GM12874 (cell line): ENCODE measurements at regions not wholly inside any gene's neighbourhood (a gene's known extent, or its start where the extent isn't known, plus 50 kb on each side); places are given as distances from the start of the nearest gene placed in this dataset.

Experiments
- CTCF ChIP-seq: IDR thresholded peaks from 2 replicates; pipeline ENCODE4 v1.5.1; 2011; ENCODE audit warnings: low read depth, mild to moderate bottlenecking, control low read depth, low read length, moderate library complexity; ENCODE audit not compliant: insufficient read depth

- TF ChIP-seq CTCF: no peak
Measured at GRCh38 chr18:40259115-40259835, 1695.8 kb upstream of the PIK3C3 start.

- no peak for TF ChIP-seq CTCF
Measured at GRCh38 chr18:40258311-40258710, 1696.7 kb upstream of the PIK3C3 start.

GRCh38 chr18:40250236-40250635, 1704.8 kb upstream of the PIK3C3 start:
- TF ChIP-seq CTCF: no peak

- no peak for TF ChIP-seq CTCF
Measured at GRCh38 chr18:40249390-40250080, 1705.5 kb upstream of the PIK3C3 start.

GRCh38 chr18:40243607-40244006, 1711.4 kb upstream of the PIK3C3 start:
- TF ChIP-seq CTCF: no peak

GRCh38 chr18:40235836-40236235, 1719.2 kb upstream of the PIK3C3 start:
- no peak for TF ChIP-seq CTCF

DNA sequence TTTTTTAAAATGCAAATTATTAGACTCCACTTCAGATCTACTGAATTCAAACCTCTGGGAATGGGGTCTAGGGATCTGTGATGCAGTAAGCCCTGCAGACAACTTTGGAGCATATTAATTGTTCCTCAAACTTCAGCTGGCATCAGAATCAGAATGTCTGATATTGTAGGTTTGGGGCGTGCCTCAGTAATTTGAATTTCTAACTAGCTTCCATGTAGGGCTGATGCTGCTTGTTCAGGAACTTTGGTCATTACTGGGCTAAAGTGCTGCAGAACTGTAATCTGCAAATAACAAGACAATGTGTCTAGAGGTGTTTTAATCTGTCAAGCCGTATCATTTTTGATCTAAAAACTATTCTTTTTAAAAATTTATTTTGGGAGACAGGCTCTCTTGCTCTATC, 1719.7 kb upstream of the PIK3C3 start:
- TF ChIP-seq CTCF: no peak
